ENCODE measurements at regions not wholly inside any gene's neighbourhood (a gene's known extent, or its start where the extent isn't known, plus 50 kb on each side); places are given as distances from the start of the nearest gene placed in this dataset.

GRCh38 chr6:91324711-91325110 is 737.8 kb upstream of the MAP3K7 start:
- no peak for DNase-seq

DNA sequence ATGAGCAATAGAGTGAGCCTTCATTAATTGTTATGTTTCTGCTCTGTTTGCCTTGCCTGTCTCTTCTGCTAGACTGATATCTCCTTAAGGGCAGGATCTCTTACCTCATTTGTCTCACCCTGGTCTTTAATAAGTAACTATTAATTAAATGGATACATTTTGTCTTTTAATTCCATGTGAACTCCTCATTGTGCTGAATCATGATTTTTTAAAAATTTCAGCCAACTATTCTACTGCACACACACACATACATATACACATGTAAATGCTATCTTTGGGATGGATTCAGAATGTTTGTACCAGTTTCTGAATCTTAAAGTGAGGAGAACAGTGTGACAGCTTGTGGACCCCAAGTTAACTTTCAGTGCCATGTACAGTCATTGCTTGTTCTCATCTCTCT is 731.1 kb upstream of the MAP3K7 start:
- DNase-seq = no peak

DNA sequence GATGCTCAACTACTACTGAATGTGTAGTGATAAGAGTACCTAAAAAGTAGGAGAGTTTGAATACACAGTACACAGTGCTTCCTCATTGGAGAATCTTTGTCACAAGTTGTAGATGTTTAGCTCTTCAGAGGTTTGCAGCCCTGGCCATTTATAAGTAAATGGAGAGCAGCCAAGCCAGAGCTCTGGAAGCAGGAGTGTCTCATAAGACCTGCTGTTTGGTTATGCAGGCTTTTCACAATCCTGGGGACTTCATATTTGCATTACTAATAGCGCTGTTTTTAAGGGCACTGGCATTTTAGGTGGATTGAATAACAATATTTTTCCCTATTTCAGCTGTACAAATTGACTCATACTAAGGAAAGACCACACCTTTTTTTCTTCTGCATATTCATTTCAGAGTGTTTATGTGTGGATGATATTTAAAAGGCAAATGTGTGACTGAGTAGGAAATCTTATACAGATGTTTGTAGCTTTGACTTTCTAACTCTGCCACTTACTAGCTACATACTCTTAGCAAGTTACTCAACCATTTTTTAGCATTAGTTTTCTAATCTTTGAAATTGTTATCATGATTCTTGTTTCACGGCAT is 730.5 kb upstream of the MAP3K7 start:
- DNase-seq = no peak

GRCh38 chr6:91310178-91310577 is 723.3 kb upstream of the MAP3K7 start:
- no peak for DNase-seq

- DNase-seq = no peak
Measured at GRCh38 chr6:91305755-91306154, 718.9 kb upstream of the MAP3K7 start.

GRCh38 chr6:91304521-91304920 is 717.6 kb upstream of the MAP3K7 start:
- DNase-seq = no peak

DNA sequence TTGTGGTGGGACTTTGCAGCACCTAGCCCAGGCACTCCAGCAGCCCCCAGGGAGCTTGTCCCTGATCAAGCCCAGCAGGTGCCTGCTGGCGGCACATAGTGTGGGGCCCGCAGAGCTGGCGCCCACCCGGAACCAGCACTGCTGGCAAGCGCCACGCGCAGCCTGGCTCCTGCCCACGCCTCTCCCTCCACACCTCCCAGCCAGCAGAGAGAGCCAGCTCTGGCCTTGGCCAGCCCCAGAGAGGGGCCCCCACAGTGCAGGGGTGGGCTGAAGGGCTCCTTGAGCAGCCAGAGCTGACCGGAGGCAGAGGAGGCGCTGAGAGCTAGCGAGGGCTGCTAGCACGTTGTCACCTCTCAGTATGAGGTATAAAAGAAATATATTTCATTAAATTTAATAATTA is 716.5 kb upstream of the MAP3K7 start:
- no peak for DNase-seq

DNA sequence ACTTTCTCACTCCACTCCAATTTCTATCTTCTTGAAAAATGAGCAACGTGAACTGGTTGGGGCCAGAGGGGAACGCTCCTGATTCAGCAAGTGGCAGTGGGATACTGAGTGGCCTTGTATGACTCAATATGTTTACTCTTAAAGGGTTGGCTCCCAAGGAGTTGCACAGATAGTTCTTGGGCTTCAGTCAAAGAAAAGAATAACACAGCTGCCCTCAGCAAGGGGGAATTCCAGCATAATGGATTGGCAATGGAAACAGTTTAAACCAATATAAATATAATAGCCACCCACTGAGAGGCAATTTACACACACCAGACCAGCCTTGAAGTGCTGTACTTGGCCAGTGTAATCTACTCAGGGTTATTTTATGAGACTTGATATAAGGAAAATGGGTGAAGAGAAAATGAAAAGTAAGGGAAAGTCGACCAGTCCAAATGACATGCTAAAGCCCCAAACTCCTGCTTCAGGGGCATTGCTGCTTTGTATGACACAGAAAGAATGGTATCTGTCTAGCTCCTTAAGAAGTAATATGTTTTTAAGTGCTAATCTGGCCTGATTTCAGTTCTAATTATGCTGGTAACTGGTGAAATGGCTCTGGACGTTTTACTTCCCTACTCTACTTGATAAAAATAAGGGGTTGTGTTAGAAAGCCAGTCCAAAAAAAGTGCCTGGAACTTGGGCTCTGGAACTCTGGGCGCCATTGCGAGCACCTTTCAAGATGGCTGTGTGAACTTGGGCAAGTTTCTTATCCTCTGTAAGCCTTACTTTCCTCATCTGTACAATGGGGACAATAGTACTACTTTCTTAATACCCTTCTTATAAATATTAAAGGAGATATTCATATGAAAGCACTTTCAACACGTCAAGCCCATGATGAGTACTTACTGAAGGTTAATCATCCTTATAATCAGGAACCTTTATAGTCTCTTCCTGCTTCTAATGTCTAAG is 712.9 kb upstream of the MAP3K7 start:
- DNase-seq = peak; percentile 36

GRCh38 chr6:91298543-91299145 is 711.8 kb upstream of the MAP3K7 start:
- DNase-seq = no peak

- no peak for DNase-seq
Measured at GRCh38 chr6:91293395-91293794, 706.5 kb upstream of the MAP3K7 start.

DNA sequence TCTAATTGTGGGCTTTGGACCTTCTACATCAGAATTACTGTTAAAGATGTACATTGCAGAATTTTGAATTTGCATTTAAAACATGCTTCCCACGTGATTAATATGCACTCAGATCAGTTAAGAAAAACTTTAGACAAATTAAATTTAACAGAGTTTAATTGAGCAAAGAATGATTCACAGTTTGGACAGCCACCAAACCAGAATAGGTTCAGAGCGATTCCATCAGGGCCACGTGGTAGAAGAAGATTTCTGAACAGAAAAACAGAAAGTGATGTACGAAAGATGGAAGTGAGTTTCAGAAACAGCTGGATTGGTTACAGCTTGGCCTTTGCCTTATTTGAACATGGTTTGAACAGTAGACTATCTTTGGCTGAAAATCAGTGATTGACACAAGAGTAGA is 704.2 kb upstream of the MAP3K7 start:
- no peak for DNase-seq

GRCh38 chr6:91288741-91289140 is 701.9 kb upstream of the MAP3K7 start:
- DNase-seq = no peak

DNA sequence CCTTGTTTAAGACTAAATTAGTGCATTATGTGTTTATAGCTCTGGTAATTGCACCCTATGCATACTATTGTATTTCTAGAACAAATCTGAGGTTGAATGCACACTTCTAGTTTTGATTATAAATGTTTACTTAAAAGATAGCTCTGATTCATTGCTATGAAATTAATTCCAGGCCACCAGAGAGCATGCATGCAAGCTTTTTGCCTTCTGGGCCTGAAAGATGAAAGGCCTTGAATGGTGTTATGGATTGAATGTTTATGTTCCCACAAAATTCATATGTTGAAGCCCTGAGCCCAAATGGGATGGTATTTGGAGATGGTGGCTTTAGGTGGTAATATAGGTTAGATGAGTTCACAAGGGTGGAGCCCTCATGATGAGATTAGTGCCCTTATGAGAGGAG is 695.0 kb upstream of the MAP3K7 start:
- peak; percentile 27 for DNase-seq

DNA sequence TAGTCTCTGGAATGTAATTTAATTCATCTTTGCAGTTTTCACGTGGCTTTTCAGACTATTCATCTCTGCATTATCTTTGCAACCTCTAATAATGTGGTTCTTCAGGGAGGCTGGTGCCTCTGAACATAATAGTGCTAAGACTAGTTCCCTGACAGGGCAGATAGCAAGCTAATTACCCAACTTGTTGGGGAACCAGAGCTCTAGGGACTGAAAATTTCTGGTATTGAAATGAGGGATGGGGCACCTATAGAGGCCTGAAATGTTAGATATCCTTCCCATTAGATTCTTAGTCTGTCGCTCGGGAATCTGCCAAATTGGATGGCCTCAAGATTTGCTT is 693.6 kb upstream of the MAP3K7 start:
- DNase-seq = no peak

- no peak for DNase-seq
Measured at GRCh38 chr6:91279740-91280493, 693.0 kb upstream of the MAP3K7 start.

DNA sequence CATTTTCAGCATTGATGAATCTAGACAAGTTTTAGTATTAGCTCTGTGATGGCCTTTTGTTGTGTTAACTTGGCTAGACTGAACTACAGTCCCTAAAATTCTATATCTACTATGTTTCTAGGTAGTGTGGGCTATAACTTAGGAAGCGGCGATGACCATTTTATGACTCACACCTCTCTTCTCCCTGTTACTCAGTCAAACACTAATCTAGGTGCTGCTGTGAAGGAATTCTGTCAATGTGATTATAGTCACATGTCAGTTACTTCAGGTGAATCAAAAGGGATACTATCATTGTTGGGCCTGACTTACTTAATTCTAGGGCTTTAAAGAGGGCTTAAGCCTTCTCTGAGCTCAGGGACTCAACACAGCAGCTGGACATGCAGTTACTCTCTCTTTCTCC is 691.5 kb upstream of the MAP3K7 start:
- no peak for DNase-seq

DNA sequence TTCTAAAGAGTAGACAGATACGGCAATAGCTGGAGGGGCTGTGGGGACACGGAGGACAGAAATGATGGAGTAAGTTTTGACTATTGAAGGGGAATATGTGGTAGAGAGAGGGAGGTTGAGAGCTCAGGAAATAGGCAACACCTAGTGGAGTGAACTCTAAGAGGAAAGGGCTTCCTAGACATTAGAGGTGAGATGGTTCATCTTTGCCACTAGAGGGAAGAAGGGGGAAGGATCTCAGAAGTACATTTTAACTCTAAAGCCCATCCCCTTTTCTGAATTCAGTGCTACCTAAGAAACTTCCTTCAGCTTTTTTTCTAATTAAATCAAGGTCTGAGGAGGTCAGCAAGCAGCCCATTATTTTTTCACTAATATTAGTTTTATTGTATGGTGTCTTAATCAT is 689.4 kb upstream of the MAP3K7 start:
- DNase-seq = no peak

DNA sequence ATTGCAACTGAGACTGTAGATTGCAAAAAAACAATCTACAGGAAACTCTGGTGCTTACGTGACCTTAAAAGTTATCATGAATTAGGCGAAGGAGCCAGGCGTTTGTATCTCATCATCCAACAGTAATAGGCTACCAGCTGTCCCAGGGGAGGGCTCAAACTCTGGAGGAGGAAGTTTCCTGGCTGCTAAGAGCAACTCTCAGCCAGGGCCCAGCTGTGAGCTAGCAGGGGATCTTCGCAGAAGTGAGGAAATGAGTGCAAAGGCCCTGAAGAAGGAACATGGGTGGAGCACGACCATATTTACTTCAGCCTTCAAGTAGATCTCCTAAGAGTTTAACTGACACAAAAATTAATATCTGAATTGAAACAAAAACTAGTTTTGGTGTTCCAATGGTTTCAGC is 686.9 kb upstream of the MAP3K7 start:
- DNase-seq = no peak

- no peak for DNase-seq
Measured at GRCh38 chr6:91271807-91272206, 684.9 kb upstream of the MAP3K7 start.

- no peak for DNase-seq
Measured at GRCh38 chr6:91268941-91269340, 682.1 kb upstream of the MAP3K7 start.

DNA sequence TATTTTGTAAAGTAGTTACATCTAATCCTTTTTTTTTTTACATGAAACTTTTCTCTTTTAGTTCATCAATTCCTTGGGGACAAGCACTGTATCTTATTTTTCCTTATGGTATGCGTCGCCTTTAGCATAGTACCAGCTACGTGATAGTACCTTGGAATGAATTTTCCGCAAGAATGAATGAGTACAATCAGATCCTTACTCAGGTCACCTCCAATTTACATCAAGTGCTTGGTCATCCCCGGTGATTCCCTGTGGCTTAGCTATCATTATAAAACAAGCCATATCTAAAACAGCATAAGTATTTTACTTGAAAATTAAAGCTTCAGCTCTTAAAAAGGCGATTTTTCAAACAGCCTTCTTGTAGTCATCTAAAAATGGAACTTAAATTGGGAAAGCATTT is 680.4 kb upstream of the MAP3K7 start:
- no peak for DNase-seq

- DNase-seq = no peak
Measured at GRCh38 chr6:91266156-91266555, 679.3 kb upstream of the MAP3K7 start.

GRCh38 chr6:91243436-91243835 is 656.6 kb upstream of the MAP3K7 start:
- no peak for DNase-seq

- DNase-seq = no peak
Measured at GRCh38 chr6:91242614-91242949, 655.7 kb upstream of the MAP3K7 start.

All from NCI-H774 (cell line).